ENCODE measurements at regions not wholly inside any gene's neighbourhood (a gene's known extent, or its start where the extent isn't known, plus 50 kb on each side); places are given as distances from the start of the nearest gene placed in this dataset.

DNA sequence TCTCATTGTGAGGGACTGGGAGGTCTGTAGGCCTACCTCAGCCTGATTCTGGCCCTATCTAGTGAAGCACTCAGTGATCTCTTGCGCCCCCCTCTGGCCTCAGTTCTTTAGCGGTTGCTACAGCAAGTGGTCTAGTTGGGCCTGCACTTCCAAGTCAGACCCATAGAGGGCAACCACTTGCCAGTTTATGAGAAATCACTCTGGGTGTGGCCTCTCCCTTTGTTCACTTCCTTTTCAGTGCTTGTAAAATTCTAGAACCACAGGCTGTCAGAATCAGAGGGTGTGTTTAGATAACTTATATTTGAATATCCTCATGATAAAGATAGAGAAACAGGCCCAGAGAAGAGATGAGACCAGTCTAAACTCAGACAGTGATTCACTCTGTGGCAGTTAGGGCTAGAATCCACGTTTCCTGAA lies 60.9 kb upstream of the LAS1L start:
- Histone ChIP-seq H3K9me1 (ENCODE audit: control insufficient read depth, insufficient read depth, low read length) (no peaks in the 10 kb centered on the region), H3K9ac (ENCODE audit: insufficient read depth in 1 of 2, low read depth in 2 of 2, low read length in 2 of 2) (no peak overlapping the region), H3K79me2 (ENCODE audit: control insufficient read depth, insufficient read depth, low read length) (peaks cover 3% of the 10 kb centered on the region; the same call in 2 of the 3 replicates), H3K4me2 (ENCODE audit: insufficient read depth, low read length) (peak overlapping the region; percentile 60; the same call in 1 of the 2 replicates), H3K27ac (ENCODE audit: extremely low read depth, low read depth, low read length) (peak overlapping the region; percentile 22; the same call in 2 of the 3 replicates), H3K4me3 (no peak overlapping the region), H3K27me3 (ENCODE audit: control insufficient read depth in 2 of 2, insufficient read depth in 2 of 2, low read length in 2 of 2) (no peaks in the 10 kb centered on the region), H3K4me1 (replicated peaks in 1 of 2; ENCODE audit: control insufficient read depth in 2 of 2, insufficient read depth in 2 of 2, low read length in 2 of 2) (peaks cover 4 to 25% of the 10 kb centered on the region in 2 experiments; a peak in 3 of 5 replicates), H3K9me3 (replicated peaks; ENCODE audit: control insufficient read depth, insufficient read depth, low read depth, low read length) (no peaks in the 10 kb centered on the region), H3K36me3 (ENCODE audit: control insufficient read depth, insufficient read depth, low read length) (no peaks in the 10 kb centered on the region), H4K20me1 (replicated peaks; ENCODE audit: control insufficient read depth, insufficient read depth, low read length) (no peaks in the 10 kb centered on the region), H2AFZ (ENCODE audit: low read depth, low read length) (peak overlapping the region; percentile 64; the same call in 1 of the 2 replicates)
- CTCF ChIA-PET (ENCODE audit: low intra/inter-chr PET ratio), result interaction anchor here (0.8 to 2.2 kb wide), 3 partner anchors 14 to 391 kb away, joined by 3 to 14 read pairs (median 3); no protein-coding TSS in a partner anchor
- no TSS peak for BruUV-seq (replicated peaks)
- intact Hi-C loops (cut with micrococcal nuclease) (loop anchor here (1.0 to 5.0 kb wide), 5 partner anchors 13 to 391 kb away; no protein-coding TSS in a partner anchor), in situ Hi-C loops (cut with MboI) (loop anchor here (25.0 kb wide), 1 partner anchor 817 kb away; no protein-coding TSS in a partner anchor)
- peak; percentile 99 for FAIRE-seq
- 9% methylated on average over 3 of the region's 3 CpGs for WGBS (ENCODE audit: insufficient coverage, low coverage, missing lambda C conversion rate)
- peak; percentile 96 for ATAC-seq
- POLR2A ChIA-PET, result no interaction called here
- DNase-seq (ENCODE audit: extremely low read depth in 1 of 4, low spot score in 3 of 4), result peak; percentile 84 to 96 (median 85)
- TF ChIP-seq ZNF695 (CRISPR knock-in tag; IDR thresholded peaks at IDR 0.05) (no peak), PHF20 (IDR thresholded peaks at IDR 0.05; ENCODE audit: partially characterized antibody) (no peak), COPS2 (conservative IDR thresholded peaks at IDR 0.05) (no peak), CBFA2T3 (IDR thresholded peaks at IDR 0.05) (peak; percentile 64), MAZ (CRISPR knock-in tag; conservative IDR thresholded peaks at IDR 0.05 in 1 of 2, IDR thresholded peaks at IDR 0.05 in 1 of 2) (peak in 1 of 2 experiments; percentile 53; a peak in 1 of 4 replicates), L3MBTL2 (IDR thresholded peaks at IDR 0.05) (0 out of 2 replicates have a peak, but pooled peaks have one; percentile 35)
- TF ChIP-seq, protein P1, sequence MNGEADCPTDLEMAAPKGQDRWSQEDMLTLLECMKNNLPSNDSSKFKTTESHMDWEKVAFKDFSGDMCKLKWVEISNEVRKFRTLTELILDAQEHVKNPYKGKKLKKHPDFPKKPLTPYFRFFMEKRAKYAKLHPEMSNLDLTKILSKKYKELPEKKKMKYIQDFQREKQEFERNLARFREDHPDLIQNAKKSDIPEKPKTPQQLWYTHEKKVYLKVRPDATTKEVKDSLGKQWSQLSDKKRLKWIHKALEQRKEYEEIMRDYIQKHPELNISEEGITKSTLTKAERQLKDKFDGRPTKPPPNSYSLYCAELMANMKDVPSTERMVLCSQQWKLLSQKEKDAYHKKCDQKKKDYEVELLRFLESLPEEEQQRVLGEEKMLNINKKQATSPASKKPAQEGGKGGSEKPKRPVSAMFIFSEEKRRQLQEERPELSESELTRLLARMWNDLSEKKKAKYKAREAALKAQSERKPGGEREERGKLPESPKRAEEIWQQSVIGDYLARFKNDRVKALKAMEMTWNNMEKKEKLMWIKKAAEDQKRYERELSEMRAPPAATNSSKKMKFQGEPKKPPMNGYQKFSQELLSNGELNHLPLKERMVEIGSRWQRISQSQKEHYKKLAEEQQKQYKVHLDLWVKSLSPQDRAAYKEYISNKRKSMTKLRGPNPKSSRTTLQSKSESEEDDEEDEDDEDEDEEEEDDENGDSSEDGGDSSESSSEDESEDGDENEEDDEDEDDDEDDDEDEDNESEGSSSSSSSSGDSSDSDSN (IDR thresholded peaks at IDR 0.05; ENCODE audit: borderline replicate concordance in 1 of 2, low read depth in 2 of 2, low read length in 2 of 2), result no peak
- TF ChIP-seq, protein P2, sequence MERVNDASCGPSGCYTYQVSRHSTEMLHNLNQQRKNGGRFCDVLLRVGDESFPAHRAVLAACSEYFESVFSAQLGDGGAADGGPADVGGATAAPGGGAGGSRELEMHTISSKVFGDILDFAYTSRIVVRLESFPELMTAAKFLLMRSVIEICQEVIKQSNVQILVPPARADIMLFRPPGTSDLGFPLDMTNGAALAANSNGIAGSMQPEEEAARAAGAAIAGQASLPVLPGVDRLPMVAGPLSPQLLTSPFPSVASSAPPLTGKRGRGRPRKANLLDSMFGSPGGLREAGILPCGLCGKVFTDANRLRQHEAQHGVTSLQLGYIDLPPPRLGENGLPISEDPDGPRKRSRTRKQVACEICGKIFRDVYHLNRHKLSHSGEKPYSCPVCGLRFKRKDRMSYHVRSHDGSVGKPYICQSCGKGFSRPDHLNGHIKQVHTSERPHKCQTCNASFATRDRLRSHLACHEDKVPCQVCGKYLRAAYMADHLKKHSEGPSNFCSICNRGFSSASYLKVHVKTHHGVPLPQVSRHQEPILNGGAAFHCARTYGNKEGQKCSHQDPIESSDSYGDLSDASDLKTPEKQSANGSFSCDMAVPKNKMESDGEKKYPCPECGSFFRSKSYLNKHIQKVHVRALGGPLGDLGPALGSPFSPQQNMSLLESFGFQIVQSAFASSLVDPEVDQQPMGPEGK (CRISPR knock-in tag; IDR thresholded peaks at IDR 0.05; ENCODE audit: borderline replicate concordance), result no peak
- TF ChIP-seq, protein P3, sequence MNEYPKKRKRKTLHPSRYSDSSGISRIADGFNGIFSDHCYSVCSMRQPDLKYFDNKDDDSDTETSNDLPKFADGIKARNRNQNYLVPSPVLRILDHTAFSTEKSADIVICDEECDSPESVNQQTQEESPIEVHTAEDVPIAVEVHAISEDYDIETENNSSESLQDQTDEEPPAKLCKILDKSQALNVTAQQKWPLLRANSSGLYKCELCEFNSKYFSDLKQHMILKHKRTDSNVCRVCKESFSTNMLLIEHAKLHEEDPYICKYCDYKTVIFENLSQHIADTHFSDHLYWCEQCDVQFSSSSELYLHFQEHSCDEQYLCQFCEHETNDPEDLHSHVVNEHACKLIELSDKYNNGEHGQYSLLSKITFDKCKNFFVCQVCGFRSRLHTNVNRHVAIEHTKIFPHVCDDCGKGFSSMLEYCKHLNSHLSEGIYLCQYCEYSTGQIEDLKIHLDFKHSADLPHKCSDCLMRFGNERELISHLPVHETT (CRISPR knock-in tag; conservative IDR thresholded peaks at IDR 0.05 in 1 of 2, IDR thresholded peaks at IDR 0.05 in 1 of 2), result peak in 1 of 2 experiments; percentile 44; a peak in 1 of 4 replicates
- TF ChIP-seq, protein P4, sequence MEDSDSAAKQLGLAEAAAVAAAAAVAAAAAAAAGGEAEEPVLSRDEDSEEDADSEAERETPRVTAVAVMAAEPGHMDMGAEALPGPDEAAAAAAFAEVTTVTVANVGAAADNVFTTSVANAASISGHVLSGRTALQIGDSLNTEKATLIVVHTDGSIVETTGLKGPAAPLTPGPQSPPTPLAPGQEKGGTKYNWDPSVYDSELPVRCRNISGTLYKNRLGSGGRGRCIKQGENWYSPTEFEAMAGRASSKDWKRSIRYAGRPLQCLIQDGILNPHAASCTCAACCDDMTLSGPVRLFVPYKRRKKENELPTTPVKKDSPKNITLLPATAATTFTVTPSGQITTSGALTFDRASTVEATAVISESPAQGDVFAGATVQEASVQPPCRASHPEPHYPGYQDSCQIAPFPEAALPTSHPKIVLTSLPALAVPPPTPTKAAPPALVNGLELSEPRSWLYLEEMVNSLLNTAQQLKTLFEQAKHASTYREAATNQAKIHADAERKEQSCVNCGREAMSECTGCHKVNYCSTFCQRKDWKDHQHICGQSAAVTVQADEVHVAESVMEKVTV (CRISPR knock-in tag; IDR thresholded peaks at IDR 0.05), result peak; percentile 94
- TF ChIP-seq, protein P5, sequence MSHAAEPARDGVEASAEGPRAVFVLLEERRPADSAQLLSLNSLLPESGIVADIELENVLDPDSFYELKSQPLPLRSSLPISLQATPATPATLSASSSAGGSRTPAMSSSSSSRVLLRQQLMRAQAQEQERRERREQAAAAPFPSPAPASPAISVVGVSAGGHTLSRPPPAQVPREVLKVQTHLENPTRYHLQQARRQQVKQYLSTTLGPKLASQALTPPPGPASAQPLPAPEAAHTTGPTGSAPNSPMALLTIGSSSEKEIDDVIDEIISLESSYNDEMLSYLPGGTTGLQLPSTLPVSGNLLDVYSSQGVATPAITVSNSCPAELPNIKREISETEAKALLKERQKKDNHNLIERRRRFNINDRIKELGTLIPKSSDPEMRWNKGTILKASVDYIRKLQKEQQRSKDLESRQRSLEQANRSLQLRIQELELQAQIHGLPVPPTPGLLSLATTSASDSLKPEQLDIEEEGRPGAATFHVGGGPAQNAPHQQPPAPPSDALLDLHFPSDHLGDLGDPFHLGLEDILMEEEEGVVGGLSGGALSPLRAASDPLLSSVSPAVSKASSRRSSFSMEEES (CRISPR knock-in tag; IDR thresholded peaks at IDR 0.05), result no peak
